ENCODE measurements at regions not wholly inside any gene's neighbourhood (a gene's known extent, or its start where the extent isn't known, plus 50 kb on each side); places are given as distances from the start of the nearest gene placed in this dataset.

- TF ChIP-seq EZH2 (IDR thresholded peaks at IDR 0.05) (no peak), POLR2AphosphoS5 (IDR thresholded peaks at IDR 0.05; ENCODE audit: borderline replicate concordance, low read depth, low read length) (no peak), FOXP2 (optimal IDR thresholded peaks at IDR 0.05; ENCODE audit: control extremely low read depth, extremely low read length, insufficient read depth) (no peak)
Measured at GRCh38 chr3:94362393-94362792, 299.5 kb downstream of the NSUN3 start.

Data from SK-N-MC (cell line).